Testis (tissue), 2 donors: ENCODE measurements at regions not wholly inside any gene's neighbourhood (a gene's known extent, or its start where the extent isn't known, plus 50 kb on each side); places are given as distances from the start of the nearest gene placed in this dataset.

Experiments
- CTCF ChIP-seq, 3 experiments: fragments of 450-650 bp in 2 of 3; fragments of 200-600 bp in 1 of 3; sonication (generic) in 1 of 3; IDR thresholded peaks; one replicate each; pipeline ENCODE4 v1.5.1; 2016 to 2019; ENCODE audit warnings: antibody characterized with exemption in 3 of 3, mild to moderate bottlenecking in 2 of 3, moderate library complexity in 1 of 3
- POLR2A ChIP-seq: fragments of 450-650 bp; IDR thresholded peaks from one replicate; pipeline ENCODE4 v1.6.1; 2017; ENCODE audit warnings: antibody characterized with exemption, mild to moderate bottlenecking, moderate library complexity

- TF ChIP-seq CTCF (IDR thresholded peaks at IDR 0.05), result no peak
- no peak for TF ChIP-seq POLR2A
Measured at GRCh38 chr6:156062091-156062563, 606.5 kb upstream of the NOX3 start.
